Osteocyte (in vitro differentiated cells): ENCODE measurements at regions not wholly inside any gene's neighbourhood (a gene's known extent, or its start where the extent isn't known, plus 50 kb on each side); places are given as distances from the start of the nearest gene placed in this dataset.
A peak's percentile ranks its signal among the peaks of the same experiment; 100 is the strongest.

Experiments used
- DNase-seq: peaks from one replicate; pipeline ENCODE4 v3.0.0; 2021; ENCODE audit warnings: mixed read lengths; ENCODE audit not compliant: unreplicated experiment; ENCODE audit errors: extremely low spot score
- H3K27ac Mint-ChIP-seq: one replicate; pipeline ENCODE4 v1.8.0; 2021; ENCODE audit warnings: mild to moderate bottlenecking, mixed read lengths; ENCODE audit not compliant: unreplicated experiment
- H3K27me3 Mint-ChIP-seq: one replicate; pipeline ENCODE4 v1.8.0; 2021; ENCODE audit warnings: mixed read lengths; ENCODE audit not compliant: unreplicated experiment
- H3K36me3 Mint-ChIP-seq: one replicate; pipeline ENCODE4 v1.8.0; 2021; ENCODE audit warnings: mixed read lengths; ENCODE audit not compliant: unreplicated experiment
- H3K4me1 Mint-ChIP-seq: one replicate; pipeline ENCODE4 v1.8.0; 2021; ENCODE audit warnings: mixed read lengths; ENCODE audit not compliant: unreplicated experiment
- H3K4me3 Mint-ChIP-seq: one replicate; pipeline ENCODE4 v1.8.0; 2021; ENCODE audit warnings: mild to moderate bottlenecking, moderate library complexity, mixed read lengths; ENCODE audit not compliant: unreplicated experiment
- H3K9me3 Mint-ChIP-seq: one replicate; pipeline ENCODE4 v1.8.0; 2021; ENCODE audit warnings: mixed read lengths; ENCODE audit not compliant: unreplicated experiment
- CTCF ChIP-seq: fragments of 200-600 bp; sonication (generic); IDR thresholded peaks from 2 replicates; pipeline ENCODE4 v1.5.0; 2021; ENCODE audit warnings: antibody characterized with exemption, mild to moderate bottlenecking, moderate library complexity

- DNase-seq = no peak
- peaks cover 13% of the 10 kb centered on the region for H3K9me3 Mint-ChIP-seq
- peaks cover 23% of the 10 kb centered on the region for H3K4me1 Mint-ChIP-seq
- no peaks in the 10 kb centered on the region for H3K36me3 Mint-ChIP-seq
- no peak overlapping the region for H3K4me3 Mint-ChIP-seq
- no peaks in the 10 kb centered on the region for H3K27me3 Mint-ChIP-seq
- no peak for TF ChIP-seq CTCF
- no peak overlapping the region for H3K27ac Mint-ChIP-seq
Observed at GRCh38 chr9:78788101-78788500, 491.2 kb downstream of the PSAT1 start.

GRCh38 chr9:78791779-78792178 lies 494.9 kb downstream of the PSAT1 start:
- Mint-ChIP-seq H3K4me1 (peaks cover 17% of the 10 kb centered on the region), H3K27ac (no peak overlapping the region), H3K4me3 (no peak overlapping the region), H3K27me3 (no peaks in the 10 kb centered on the region), H3K36me3 (no peaks in the 10 kb centered on the region), H3K9me3 (peaks cover 13% of the 10 kb centered on the region)
- TF ChIP-seq CTCF = no peak
- DNase-seq = no peak

- no peak overlapping the region for H3K4me3 Mint-ChIP-seq
- H3K27ac Mint-ChIP-seq = no peak overlapping the region
- H3K27me3 Mint-ChIP-seq = no peaks in the 10 kb centered on the region
- no peak for DNase-seq
- peaks cover 9% of the 10 kb centered on the region for H3K4me1 Mint-ChIP-seq
- H3K36me3 Mint-ChIP-seq = no peaks in the 10 kb centered on the region
- no peak for TF ChIP-seq CTCF
- H3K9me3 Mint-ChIP-seq = peaks cover 13% of the 10 kb centered on the region
Observed at GRCh38 chr9:78792745-78793144, 495.8 kb downstream of the PSAT1 start.

- TF ChIP-seq CTCF = no peak
- Mint-ChIP-seq H3K27ac (no peak overlapping the region), H3K36me3 (no peaks in the 10 kb centered on the region), H3K4me3 (no peak overlapping the region), H3K4me1 (peaks cover 15% of the 10 kb centered on the region), H3K27me3 (no peaks in the 10 kb centered on the region), H3K9me3 (no peaks in the 10 kb centered on the region)
- DNase-seq = no peak
Observed at GRCh38 chr9:78805771-78806170, 508.8 kb downstream of the PSAT1 start.

GRCh38 chr9:78806492-78807160 lies 509.7 kb downstream of the PSAT1 start:
- Mint-ChIP-seq H3K27ac (peak overlapping the region; percentile 12), H3K36me3 (no peaks in the 10 kb centered on the region), H3K27me3 (no peaks in the 10 kb centered on the region)

More at GRCh38 chr9:78806492-78807160, 509.7 kb downstream of the PSAT1 start:
- DNase-seq = no peak
- no peak overlapping the region for H3K4me3 Mint-ChIP-seq
- H3K9me3 Mint-ChIP-seq = no peaks in the 10 kb centered on the region
- no peak for TF ChIP-seq CTCF
- peaks cover 19% of the 10 kb centered on the region for H3K4me1 Mint-ChIP-seq
